ENCODE measurements at regions not wholly inside any gene's neighbourhood (a gene's known extent, or its start where the extent isn't known, plus 50 kb on each side); places are given as distances from the start of the nearest gene placed in this dataset.

DNA sequence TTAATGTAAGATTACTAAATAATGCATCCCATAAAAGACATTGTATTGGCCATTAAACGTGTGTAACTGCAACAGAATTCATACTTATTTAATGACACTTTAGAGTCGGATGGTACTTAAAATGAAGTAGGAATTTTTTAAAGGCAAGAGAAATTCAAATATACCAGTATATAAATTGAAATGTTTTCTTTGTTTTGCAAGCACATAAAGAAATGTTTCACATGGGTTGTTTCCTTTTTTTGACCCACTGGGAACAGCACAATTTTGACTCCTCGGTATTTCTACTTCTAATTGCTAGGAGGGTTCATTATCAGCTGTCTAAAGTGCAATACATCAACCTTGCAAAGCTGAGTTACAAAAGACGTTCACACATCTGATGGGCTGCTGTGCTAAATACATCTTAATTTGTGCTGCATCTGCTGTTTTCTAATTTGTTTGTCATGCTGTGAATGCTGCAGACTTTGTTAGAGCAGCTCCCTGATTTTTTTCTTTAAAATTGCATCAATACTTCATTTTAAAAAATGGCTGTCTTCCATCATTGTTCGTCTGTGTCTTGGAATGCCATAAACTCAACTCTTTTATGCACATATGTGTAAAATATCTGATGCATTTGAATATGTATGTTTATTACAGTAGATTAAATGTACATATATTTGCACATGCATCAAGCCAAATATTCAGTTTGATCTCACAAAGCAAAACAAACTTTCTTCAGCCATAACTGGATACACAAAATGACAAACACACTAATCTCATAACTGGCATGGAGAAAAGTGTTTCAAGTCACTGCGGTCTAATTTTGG is 454.0 kb upstream of the GRAMD2B start:
- no peaks in the 10 kb centered on the region for H3K27me3 ChIP-seq (ENCODE audit: control insufficient read depth, insufficient read depth, low read length)
- ChIA-PET POLR2A (no interaction called here), CTCF (no interaction called here)
- H3K27ac ChIP-seq (ENCODE audit: low read length), result no peak overlapping the region
- H3K36me3 ChIP-seq (ENCODE audit: control insufficient read depth, insufficient read depth, low read length), result no peaks in the 10 kb centered on the region
- no peaks in the 10 kb centered on the region for H3K9me3 ChIP-seq (ENCODE audit: control insufficient read depth, insufficient read depth, low read depth, low read length)
- TF ChIP-seq TCF7L2 (IDR thresholded peaks at IDR 0.05; ENCODE audit: low read depth, low read length) (no peak), POLR2AphosphoS5 (IDR thresholded peaks at IDR 0.05; ENCODE audit: low read depth, low read length) (no peak), SIN3A (IDR thresholded peaks at IDR 0.05; ENCODE audit: borderline replicate concordance, insufficient read depth, low read depth, low read length) (no peak)
- TF ChIP-seq, protein P1, sequence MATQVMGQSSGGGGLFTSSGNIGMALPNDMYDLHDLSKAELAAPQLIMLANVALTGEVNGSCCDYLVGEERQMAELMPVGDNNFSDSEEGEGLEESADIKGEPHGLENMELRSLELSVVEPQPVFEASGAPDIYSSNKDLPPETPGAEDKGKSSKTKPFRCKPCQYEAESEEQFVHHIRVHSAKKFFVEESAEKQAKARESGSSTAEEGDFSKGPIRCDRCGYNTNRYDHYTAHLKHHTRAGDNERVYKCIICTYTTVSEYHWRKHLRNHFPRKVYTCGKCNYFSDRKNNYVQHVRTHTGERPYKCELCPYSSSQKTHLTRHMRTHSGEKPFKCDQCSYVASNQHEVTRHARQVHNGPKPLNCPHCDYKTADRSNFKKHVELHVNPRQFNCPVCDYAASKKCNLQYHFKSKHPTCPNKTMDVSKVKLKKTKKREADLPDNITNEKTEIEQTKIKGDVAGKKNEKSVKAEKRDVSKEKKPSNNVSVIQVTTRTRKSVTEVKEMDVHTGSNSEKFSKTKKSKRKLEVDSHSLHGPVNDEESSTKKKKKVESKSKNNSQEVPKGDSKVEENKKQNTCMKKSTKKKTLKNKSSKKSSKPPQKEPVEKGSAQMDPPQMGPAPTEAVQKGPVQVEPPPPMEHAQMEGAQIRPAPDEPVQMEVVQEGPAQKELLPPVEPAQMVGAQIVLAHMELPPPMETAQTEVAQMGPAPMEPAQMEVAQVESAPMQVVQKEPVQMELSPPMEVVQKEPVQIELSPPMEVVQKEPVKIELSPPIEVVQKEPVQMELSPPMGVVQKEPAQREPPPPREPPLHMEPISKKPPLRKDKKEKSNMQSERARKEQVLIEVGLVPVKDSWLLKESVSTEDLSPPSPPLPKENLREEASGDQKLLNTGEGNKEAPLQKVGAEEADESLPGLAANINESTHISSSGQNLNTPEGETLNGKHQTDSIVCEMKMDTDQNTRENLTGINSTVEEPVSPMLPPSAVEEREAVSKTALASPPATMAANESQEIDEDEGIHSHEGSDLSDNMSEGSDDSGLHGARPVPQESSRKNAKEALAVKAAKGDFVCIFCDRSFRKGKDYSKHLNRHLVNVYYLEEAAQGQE (IDR thresholded peaks at IDR 0.05; ENCODE audit: insufficient read depth in 1 of 2, low read depth in 2 of 2, low read length in 1 of 2), result no peak
- TF ChIP-seq, protein P2, sequence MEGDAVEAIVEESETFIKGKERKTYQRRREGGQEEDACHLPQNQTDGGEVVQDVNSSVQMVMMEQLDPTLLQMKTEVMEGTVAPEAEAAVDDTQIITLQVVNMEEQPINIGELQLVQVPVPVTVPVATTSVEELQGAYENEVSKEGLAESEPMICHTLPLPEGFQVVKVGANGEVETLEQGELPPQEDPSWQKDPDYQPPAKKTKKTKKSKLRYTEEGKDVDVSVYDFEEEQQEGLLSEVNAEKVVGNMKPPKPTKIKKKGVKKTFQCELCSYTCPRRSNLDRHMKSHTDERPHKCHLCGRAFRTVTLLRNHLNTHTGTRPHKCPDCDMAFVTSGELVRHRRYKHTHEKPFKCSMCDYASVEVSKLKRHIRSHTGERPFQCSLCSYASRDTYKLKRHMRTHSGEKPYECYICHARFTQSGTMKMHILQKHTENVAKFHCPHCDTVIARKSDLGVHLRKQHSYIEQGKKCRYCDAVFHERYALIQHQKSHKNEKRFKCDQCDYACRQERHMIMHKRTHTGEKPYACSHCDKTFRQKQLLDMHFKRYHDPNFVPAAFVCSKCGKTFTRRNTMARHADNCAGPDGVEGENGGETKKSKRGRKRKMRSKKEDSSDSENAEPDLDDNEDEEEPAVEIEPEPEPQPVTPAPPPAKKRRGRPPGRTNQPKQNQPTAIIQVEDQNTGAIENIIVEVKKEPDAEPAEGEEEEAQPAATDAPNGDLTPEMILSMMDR (IDR thresholded peaks at IDR 0.05), result no peak
- ATAC-seq (no peak), DNase-seq (ENCODE audit: low read depth, low spot score) (no peak)
- no peak overlapping the region for H3K4me3 ChIP-seq (ENCODE audit: low read depth in 2 of 2, low read length in 2 of 2)
- intact Hi-C loops (cut with micrococcal nuclease; ENCODE audit: unreplicated experiment), result no loop called here
- H3K4me1 ChIP-seq (ENCODE audit: control insufficient read depth, insufficient read depth, low read length), result no peaks in the 10 kb centered on the region
- in situ Hi-C loops (cut with HindIII; ENCODE audit: low pct_unique_long_range_greater_than_20kb, low sequenced_read_pairs), result no loop called here
- BruUV-seq (replicated peaks), result no TSS peak

DNA sequence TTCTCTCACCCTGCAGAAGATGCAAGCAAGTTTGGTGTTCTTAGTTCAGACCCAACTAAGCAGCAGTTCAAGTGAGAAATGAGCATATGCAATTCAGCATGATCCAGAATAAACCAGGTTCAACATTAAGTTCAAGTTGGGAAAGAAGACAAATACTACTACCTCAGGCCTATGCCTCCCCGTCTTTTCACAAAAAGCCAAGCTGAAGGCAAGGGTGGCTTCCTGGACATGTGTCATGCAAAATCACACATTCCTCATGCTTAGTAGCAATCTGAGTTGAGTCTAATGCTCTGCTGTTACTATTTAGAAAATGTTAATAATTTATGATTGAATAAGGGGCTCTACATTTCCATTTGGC is 453.4 kb upstream of the GRAMD2B start:
- H3K27me3 ChIP-seq (ENCODE audit: control insufficient read depth, insufficient read depth, low read length), result no peaks in the 10 kb centered on the region
- CTCF ChIA-PET, result no interaction called here
- POLR2A ChIA-PET, result no interaction called here
- ATAC-seq (no peak), DNase-seq (ENCODE audit: low read depth, low spot score) (no peak)
- H3K27ac ChIP-seq (ENCODE audit: low read length), result no peak overlapping the region
- intact Hi-C loops (cut with micrococcal nuclease; ENCODE audit: unreplicated experiment) (no loop called here), in situ Hi-C loops (cut with HindIII; ENCODE audit: low pct_unique_long_range_greater_than_20kb, low sequenced_read_pairs) (no loop called here)
- H3K4me1 ChIP-seq (ENCODE audit: control insufficient read depth, insufficient read depth, low read length), result no peaks in the 10 kb centered on the region
- H3K9me3 ChIP-seq (ENCODE audit: control insufficient read depth, insufficient read depth, low read depth, low read length), result no peaks in the 10 kb centered on the region
- H3K4me3 ChIP-seq (ENCODE audit: low read depth in 2 of 2, low read length in 2 of 2), result no peak overlapping the region
- no peaks in the 10 kb centered on the region for H3K36me3 ChIP-seq (ENCODE audit: control insufficient read depth, insufficient read depth, low read length)
- no peak for TF ChIP-seq SIN3A (IDR thresholded peaks at IDR 0.05; ENCODE audit: borderline replicate concordance, insufficient read depth, low read depth, low read length)
- TF ChIP-seq, protein P2 (IDR thresholded peaks at IDR 0.05), result no peak
- TF ChIP-seq, protein P1 (IDR thresholded peaks at IDR 0.05; ENCODE audit: insufficient read depth in 1 of 2, low read depth in 2 of 2, low read length in 1 of 2), result no peak
- TF ChIP-seq TCF7L2 (IDR thresholded peaks at IDR 0.05; ENCODE audit: low read depth, low read length), result no peak
- TF ChIP-seq POLR2AphosphoS5 (IDR thresholded peaks at IDR 0.05; ENCODE audit: low read depth, low read length), result no peak
- no TSS peak for BruUV-seq (replicated peaks)
